ENCODE measurements at regions not wholly inside any gene's neighbourhood (a gene's known extent, or its start where the extent isn't known, plus 50 kb on each side); places are given as distances from the start of the nearest gene placed in this dataset.

GRCh38 chr17:10976401-10976800 lies 138.5 kb upstream of the PIRT start:
- TF ChIP-seq CTCF (IDR thresholded peaks at IDR 0.05): no peak
- no peak for TF ChIP-seq EP300 (IDR thresholded peaks at IDR 0.05)
- TF ChIP-seq POLR2A (IDR thresholded peaks at IDR 0.05): no peak
- TF ChIP-seq POLR2AphosphoS5 (IDR thresholded peaks at IDR 0.05): no peak

Data from stomach (tissue), 4 donors.